Ecto neural progenitor cell (in vitro differentiated cells): ENCODE measurements at regions not wholly inside any gene's neighbourhood (a gene's known extent, or its start where the extent isn't known, plus 50 kb on each side); places are given as distances from the start of the nearest gene placed in this dataset.
"Not testable (repeated sequence)": the region's sequence is repeated elsewhere in the genome, so short reads cannot be mapped to it uniquely, and the experiment has no call there.

Experiments
- DNase-seq: peaks from one replicate; pipeline ENCODE4 v3.0.0-alpha.2; 2018; ENCODE audit warnings: low spot score

DNA sequence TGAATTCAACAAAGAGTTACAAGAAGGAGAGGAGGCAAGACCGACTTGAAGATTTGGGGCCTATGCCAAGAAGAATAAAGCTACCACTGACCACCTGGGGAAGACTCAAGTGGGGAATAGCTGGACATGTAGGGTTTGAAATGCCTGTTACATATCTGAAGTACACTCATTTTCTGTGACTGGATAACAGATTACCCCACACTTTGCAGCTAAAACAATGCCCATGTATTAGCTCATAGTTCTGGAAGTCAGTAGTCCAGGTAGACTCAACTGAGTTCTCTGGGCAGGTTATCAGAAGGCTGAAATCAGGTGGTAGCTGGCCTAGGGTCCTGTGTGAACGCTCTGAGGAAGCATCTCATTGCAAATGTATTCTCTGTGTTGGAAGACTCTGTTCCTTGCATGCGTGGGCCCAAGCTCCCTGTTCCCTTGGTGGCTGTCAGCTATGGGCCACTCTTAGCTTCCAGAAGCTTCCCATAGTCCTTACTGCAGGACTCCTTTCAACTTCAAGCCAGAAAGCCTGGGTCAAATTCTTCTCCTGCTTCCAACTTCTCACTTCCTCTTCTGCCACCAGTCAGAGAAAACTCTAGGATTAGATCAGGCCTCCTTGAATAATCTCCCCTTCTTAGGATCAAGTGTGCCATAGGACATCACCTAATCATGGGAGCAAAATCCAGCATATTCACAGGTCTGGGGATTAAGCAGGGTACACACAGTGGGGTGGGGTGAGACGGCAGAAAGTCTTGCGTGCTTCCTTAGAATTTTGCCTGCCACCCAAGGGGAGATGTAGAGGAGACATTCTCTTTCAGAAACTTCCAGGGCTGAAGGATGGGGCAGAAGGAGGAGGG is 187.8 kb downstream of the SHQ1 start:
- no peak for DNase-seq

DNA sequence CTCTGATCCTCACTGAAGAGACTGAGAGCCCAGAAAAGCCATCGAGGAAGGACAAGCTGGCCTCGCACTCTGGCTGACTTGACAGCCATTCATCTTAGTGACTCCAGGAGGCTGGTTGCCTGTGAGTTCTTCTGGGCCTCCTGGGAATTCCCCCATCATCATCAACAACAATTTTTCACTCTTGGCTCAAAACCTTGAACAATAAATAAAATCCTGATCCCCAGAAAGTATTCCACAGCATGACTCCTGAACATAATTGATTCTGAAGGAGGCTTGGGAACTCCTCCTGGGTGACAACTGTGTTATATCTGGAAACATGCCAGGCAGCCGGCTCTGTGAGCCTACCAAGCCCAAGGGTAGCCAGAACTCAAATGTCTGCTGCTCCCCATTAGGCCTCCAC is 188.6 kb downstream of the SHQ1 start:
- DNase-seq: no peak

DNA sequence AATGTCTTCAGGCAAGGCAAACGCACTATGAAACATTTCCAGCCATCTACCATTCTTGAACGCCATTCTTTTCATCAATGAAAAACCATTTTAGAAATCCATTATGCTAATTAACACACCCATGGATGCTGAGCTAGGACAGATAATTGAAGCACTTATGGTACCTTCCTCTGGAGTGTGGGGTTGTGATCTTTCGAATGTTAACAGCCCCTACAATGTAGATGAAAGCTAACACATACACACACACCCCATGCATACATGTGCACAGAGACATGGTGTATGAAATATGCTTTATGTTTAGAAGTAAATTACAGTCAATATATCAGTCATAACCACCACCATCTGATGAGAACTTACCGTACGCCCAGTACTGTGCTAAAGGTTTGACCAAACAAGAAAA is 189.1 kb downstream of the SHQ1 start:
- DNase-seq: no peak

DNA sequence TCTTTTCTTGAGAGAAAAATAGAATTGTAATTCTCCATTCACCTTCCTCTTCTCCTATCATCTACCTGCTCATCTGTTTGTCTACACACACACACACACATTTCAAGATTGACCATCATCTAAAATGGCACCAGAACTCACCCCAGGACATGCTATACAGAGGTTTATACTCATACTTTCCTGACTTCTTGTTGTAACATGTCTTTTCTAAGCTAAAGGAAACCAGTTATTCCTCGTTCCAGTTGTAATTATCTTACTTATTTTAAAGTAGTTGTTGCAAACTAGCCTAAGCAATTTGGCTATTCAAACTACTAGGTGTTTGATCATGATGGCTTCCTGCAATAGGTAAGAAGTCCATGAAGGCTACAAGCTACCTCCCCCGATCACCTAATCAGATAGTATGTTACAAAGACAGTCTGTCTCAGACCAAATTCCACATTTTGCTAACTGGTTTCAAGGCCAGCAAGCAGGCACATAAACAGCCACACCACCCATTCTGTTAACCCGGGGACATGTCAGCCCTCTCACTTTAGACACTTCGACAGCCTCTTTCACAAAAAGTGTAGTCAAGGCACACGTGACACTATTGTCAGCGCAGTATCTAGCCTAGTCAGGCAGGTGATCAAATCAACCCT is 189.7 kb downstream of the SHQ1 start:
- DNase-seq: no peak

- no peak for DNase-seq
Observed at GRCh38 chr3:72657666-72658065, 190.6 kb downstream of the SHQ1 start.

- no peak for DNase-seq
Observed at GRCh38 chr3:72655723-72656122, 192.5 kb downstream of the SHQ1 start.

DNA sequence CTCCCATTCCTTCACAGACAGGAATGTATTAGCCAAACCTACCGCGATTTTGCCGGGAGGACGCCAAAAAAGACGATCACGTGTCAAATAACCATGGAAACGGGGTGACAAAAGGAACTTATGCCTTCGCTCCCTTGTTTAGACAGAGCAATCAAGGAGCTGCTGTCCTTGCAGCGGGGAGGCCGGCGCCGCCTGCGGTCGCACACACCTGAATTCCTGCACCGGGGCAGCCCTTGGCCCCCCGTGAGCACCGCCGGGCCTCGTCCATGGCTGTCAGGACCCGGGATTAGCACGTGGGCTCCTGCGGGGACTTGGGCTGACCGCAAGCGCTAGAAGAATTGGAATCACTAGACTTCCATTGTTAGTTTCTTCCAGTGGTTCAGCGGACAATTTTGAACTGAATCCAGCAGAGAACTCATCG is 193.1 kb downstream of the SHQ1 start:
- DNase-seq: peak; percentile 70

DNA sequence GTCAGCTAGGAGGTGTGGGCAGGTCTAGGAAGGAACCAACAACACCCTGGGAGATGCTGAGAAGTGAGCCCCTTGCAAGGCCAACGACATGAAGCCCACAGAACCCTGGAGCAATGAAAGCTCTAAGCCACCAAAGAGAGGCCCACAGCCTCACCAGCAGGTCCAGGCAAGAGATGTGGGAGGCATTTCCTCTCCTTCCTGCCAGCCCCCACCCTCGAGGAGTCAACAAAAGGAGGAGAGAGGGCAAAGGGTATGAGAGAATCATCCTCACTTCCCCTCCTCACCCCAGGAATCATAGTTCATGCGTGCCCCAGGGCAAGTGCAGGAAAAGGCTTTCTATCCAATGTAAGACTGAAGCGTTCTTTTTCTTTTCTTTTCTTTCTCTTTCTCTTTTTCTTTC is 195.8 kb downstream of the SHQ1 start:
- DNase-seq: no peak

GRCh38 chr3:72651498-72651897 is 196.7 kb downstream of the SHQ1 start:
- DNase-seq: no peak

GRCh38 chr3:72646263-72646662 is 202.0 kb downstream of the SHQ1 start:
- no peak for DNase-seq

DNA sequence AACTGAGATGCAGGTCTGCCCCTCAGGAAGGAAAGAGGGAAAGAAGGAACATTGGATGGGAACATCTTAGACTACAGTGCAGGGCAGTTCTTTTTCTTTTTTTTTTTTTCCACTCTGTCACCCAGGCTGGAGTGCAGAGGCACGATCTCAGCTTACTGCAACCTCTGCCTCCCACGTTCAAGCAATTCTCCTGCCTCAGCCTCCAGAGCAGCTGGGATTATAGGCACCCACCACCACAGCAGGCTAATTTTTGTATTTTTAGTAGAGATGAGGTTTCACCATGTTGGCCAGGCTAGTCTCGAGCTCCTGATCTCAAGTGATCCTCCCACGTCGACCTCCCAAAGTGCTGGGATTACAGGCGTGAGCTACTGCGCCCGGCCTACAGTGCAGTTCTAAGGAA is 204.6 kb downstream of the SHQ1 start:
- DNase-seq: not testable (repeated sequence)

- DNase-seq: no peak
Observed at GRCh38 chr3:72641684-72642083, 206.6 kb downstream of the SHQ1 start.

DNA sequence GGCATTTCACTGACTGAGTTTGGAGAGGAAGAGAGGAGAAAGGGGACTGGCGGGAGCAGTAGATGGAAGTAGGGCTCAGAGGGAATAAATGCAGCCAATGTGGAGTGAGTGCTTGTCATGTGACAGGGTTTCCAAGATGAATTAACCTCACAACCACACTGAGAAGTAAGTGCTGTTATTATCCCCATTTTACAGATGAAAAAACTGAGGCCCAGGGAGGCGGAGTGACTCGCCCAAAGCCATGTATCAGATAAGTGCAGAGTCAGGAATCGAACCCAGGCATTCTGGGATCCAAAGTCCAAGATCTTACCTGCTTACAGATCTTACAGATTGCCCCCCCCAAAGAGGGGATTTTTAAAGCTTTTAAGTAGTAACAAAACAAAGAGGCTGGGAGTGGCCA is 207.2 kb downstream of the SHQ1 start:
- no peak for DNase-seq

DNA sequence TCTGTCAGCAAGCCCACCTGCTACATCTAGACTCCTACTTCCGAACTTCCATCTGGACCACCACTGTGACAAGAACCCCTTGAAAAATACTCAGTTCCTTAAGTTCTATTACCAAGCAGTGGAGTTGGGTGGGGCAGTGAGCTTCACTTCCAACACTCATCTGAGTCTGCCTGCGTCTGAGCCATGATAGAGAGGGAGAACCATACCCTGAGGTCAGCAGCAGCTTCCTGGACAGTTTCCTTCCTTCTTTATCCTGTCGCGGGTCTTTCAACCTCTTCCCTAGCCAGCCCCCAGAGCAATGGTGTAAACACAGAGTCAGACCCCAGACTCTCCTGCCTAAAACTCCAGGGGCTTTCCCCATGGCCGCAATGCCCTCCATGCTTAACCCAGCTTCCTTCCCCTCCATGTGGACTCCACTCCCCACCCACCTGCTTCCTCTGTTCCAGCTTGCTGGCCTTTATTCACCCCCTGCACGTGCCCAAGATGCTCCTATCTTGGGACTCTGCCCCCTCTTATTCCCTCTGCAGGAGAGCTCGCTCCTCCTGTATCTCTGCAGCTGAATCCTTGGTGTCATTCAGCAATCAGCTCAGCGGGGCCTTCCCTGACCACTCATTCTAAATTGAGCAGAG is 211.2 kb downstream of the SHQ1 start:
- no peak for DNase-seq

- no peak for DNase-seq
Observed at GRCh38 chr3:72635551-72635950, 212.7 kb downstream of the SHQ1 start.

DNA sequence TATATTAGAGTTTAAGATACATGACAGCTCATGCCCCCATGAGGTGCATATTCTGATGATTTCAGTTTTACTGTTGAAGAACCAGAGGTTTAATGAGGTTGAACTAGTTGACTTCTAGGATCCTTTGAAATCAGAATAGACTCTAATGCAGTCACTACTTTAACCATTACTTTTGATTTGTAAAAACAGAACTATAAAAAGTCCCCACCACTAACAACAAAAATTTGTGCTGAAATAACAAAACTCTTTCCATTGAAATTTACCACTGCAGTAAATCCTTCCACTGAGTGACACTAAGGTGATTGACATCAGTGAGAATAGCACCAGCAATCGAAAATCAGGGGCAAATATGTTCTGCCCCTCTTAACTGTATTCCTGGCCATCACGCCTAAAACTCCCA is 214.1 kb downstream of the SHQ1 start:
- DNase-seq: no peak

GRCh38 chr3:72633534-72633933 is 214.7 kb downstream of the SHQ1 start:
- DNase-seq: no peak

DNA sequence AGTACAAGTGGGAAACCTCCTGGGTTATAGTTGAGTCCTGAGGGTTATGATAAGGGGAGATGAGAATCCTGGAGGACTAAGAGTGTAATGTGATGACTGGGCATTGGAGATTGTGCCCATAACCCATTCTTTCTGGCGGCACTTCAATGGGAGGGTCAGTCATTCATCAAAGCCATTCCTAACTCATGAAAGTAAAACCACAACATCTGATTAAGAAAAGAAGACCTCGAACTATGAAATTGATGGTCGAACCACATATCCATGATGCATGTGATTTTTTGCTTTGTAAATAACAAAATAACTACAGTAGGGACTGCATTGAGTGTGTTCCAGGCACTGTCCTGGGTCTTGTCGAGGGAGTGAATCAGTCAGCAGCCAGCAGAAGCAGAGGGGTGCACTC is 215.1 kb downstream of the SHQ1 start:
- DNase-seq: no peak

DNA sequence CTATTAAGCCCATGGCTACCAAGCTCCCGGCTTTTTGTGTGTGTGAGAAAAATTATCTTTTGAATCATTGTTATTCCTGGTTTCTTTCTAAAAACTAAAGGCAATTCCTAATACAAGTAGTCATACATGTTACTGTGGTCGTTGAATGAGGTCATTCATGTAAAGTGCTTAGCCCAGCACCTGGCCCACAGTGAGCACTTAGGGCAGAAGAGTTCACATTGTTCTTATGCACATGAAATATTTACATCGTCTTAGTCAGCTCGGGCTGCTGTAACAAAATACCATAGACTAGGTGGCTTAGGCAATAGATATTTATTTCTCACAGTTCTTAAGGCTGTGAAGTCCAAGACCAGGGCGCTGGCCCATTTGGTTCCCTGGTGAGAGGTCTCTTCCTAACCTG is 216.1 kb downstream of the SHQ1 start:
- DNase-seq: no peak

GRCh38 chr3:72630969-72631344 is 217.3 kb downstream of the SHQ1 start:
- DNase-seq: no peak

DNA sequence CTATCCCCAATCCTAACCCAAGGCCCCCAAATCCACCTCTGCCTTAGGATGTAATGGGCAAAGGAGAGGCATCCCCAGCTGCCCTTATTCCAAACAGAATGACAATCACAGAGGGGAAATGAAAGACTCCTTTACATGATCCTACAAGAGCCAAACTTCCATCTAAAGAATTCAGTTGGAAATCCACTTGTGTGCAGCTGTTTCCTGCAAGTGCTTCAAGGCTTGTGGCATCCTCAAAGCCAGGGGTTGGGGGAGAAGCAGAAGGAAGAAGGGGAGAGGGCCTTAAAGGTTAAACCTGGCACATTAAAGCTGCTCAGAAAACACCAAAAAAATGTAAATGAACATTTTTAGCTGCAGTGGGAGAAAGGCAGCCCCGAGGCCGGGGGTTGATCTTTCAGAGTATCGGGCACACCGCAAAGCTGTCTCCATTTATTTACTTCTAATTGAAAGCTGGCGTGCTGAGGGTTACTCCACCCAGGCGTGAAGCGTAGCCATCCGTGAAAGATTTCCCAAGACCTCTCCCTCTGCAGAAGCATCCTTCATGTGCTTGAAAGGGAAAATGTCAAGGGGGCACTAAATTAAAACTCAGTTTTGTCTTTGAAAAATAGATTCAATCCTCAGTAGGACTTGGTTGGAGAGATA is 217.8 kb downstream of the SHQ1 start:
- no peak for DNase-seq

GRCh38 chr3:72629191-72629631 is 219.0 kb downstream of the SHQ1 start:
- DNase-seq: no peak

DNA sequence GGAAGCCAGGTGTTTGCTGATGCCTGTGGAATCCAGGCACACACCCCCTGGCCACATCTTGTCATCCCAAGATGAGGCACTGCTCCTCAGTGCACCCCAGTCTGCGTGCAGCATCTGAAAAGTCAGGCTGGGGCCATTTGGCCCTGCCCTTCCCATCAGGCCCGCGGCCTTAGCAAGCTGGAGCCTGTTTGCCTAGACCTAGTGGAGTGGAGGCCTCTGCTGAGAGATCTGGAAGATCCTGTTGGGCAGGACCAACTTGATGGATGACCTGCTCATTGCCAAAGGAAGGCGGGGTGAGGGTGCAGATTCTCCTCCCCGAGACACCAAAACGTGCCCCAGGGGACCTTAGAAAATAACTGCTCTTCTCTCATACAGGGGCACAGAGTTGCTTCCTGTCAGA is 220.2 kb downstream of the SHQ1 start:
- DNase-seq: peak; percentile 52
